Loucy (cell line): ENCODE measurements at regions not wholly inside any gene's neighbourhood (a gene's known extent, or its start where the extent isn't known, plus 50 kb on each side); places are given as distances from the start of the nearest gene placed in this dataset.

ENCODE experiments used
- H2AFZ ChIP-seq: fragments of 200-600 bp; sonication (generic); 2 replicates; pipeline ENCODE4 v1.6.0; 2016; ENCODE audit warnings: antibody characterized with exemption, mild to moderate bottlenecking, low read length, moderate library complexity
- H3F3A ChIP-seq: fragments of 200-600 bp; 2 replicates; pipeline ENCODE4 v1.6.0; 2016; ENCODE audit warnings: antibody characterized with exemption, low read depth, mild to moderate bottlenecking
- H3K27me3 ChIP-seq: fragments of 200-600 bp; sonication (generic); 2 replicates; pipeline ENCODE4 v1.6.1; 2014; ENCODE audit warnings: low read length, mild to moderate bottlenecking; ENCODE audit not compliant: insufficient read depth, poor library complexity, severe bottlenecking
- H3K36me3 ChIP-seq: fragments of 200-600 bp; sonication (generic); 2 replicates; pipeline ENCODE4 v1.6.1; 2016; ENCODE audit warnings: low read length; ENCODE audit not compliant: insufficient read depth
- H3K4me1 ChIP-seq: fragments of 200-600 bp; sonication (generic); 2 replicates; pipeline ENCODE4 v1.5.1; 2014; ENCODE audit warnings: low read length, mild to moderate bottlenecking; ENCODE audit not compliant: insufficient read depth, poor library complexity, severe bottlenecking
- H3K4me2 ChIP-seq: fragments of 200-600 bp; sonication (generic); 2 replicates; pipeline ENCODE4 v1.6.0; 2014; ENCODE audit warnings: antibody characterized with exemption, low read length, low read depth, mild to moderate bottlenecking; ENCODE audit not compliant: poor library complexity, severe bottlenecking
- H3K4me3 ChIP-seq: fragments of 200-600 bp; sonication (generic); 2 replicates; pipeline ENCODE4 v1.5.1; 2014; ENCODE audit warnings: low read length, mild to moderate bottlenecking, mixed read lengths; ENCODE audit not compliant: poor library complexity, severe bottlenecking
- H3K79me2 ChIP-seq: fragments of 200-600 bp; sonication (generic); 2 replicates; pipeline ENCODE4 v1.6.1; 2014; ENCODE audit warnings: low read length; ENCODE audit not compliant: insufficient read depth
- H3K9ac ChIP-seq: fragments of 200-600 bp; sonication (generic); 2 replicates; pipeline ENCODE4 v1.6.0; 2014; ENCODE audit warnings: mild to moderate bottlenecking, low read depth, low read length, moderate library complexity; ENCODE audit not compliant: poor library complexity, severe bottlenecking
- H3K9me2 ChIP-seq: fragments of 200-600 bp; sonication (generic); replicated peaks from 2 replicates; pipeline ENCODE4 v1.6.1; 2016; ENCODE audit warnings: low read depth, low read length, mixed read lengths
- H3K9me3 ChIP-seq: fragments of 200-600 bp; sonication (generic); 2 replicates; pipeline ENCODE4 v1.6.1; 2014; ENCODE audit warnings: mild to moderate bottlenecking, antibody characterized with exemption, low read length, low read depth; ENCODE audit not compliant: insufficient read depth
- H4K20me1 ChIP-seq: fragments of 200-600 bp; sonication (generic); 2 replicates; pipeline ENCODE4 v1.6.0; 2014; ENCODE audit warnings: antibody characterized with exemption, low read length, mild to moderate bottlenecking; ENCODE audit not compliant: insufficient read depth, poor library complexity, severe bottlenecking
- CTCF ChIP-seq: fragments of 200-600 bp; sonication (generic); conservative IDR thresholded peaks from 2 replicates; pipeline ENCODE4 v1.5.1; 2014; ENCODE audit warnings: mild to moderate bottlenecking, antibody characterized with exemption, low read length
- EZH2phosphoT487 ChIP-seq: fragments of 200-600 bp; IDR thresholded peaks from 2 replicates; pipeline ENCODE4 v1.6.1; 2018; ENCODE audit warnings: antibody characterized with exemption, mild to moderate bottlenecking, moderate library complexity, borderline replicate concordance

GRCh38 chr15:96503276-96503675 lies 172.8 kb downstream of the NR2F2 start:
- Histone ChIP-seq H3K4me2 (no peak overlapping the region), H3F3A (no peaks in the 10 kb centered on the region), H3K79me2 (no peaks in the 10 kb centered on the region), H2AFZ (no peak overlapping the region), H3K9me2 (no peaks in the 10 kb centered on the region), H3K36me3 (no peaks in the 10 kb centered on the region), H3K4me1 (peaks cover 12% of the 10 kb centered on the region), H3K9me3 (no peaks in the 10 kb centered on the region), H4K20me1 (no peaks in the 10 kb centered on the region), H3K27me3 (no peaks in the 10 kb centered on the region), H3K9ac (no peak overlapping the region), H3K4me3 (no peak overlapping the region)
- TF ChIP-seq CTCF (no peak), EZH2phosphoT487 (no peak)

- Histone ChIP-seq H3K4me3 (no peak overlapping the region), H3K4me2 (no peak overlapping the region), H3K9ac (no peak overlapping the region), H3F3A (no peaks in the 10 kb centered on the region), H3K4me1 (peaks cover 12% of the 10 kb centered on the region), H3K9me3 (no peaks in the 10 kb centered on the region), H3K9me2 (no peaks in the 10 kb centered on the region), H3K36me3 (no peaks in the 10 kb centered on the region), H4K20me1 (no peaks in the 10 kb centered on the region), H3K79me2 (no peaks in the 10 kb centered on the region), H3K27me3 (no peaks in the 10 kb centered on the region), H2AFZ (no peak overlapping the region)
- TF ChIP-seq CTCF (no peak), EZH2phosphoT487 (no peak)
Observed at GRCh38 chr15:96504371-96504770, 173.9 kb downstream of the NR2F2 start.

DNA sequence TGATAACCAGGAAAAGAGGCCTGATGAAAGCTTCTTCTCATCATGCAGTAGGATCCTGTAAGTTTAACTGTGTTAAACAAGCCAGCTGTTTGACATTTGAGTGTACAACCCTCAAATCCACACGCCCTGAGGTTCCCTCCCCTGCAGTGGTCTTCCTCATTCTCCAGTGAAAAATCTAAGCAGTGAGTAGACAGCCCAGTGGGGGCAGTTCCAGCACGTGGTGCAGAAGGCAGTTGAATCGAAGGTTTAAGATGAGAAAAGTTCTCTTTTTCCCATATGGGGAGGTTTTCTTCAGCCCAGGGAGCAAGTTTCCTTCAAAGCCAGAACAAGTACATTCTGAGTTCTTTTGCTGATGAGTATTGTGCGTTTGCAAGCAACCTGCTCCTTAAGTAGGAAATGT lies 174.5 kb downstream of the NR2F2 start:
- TF ChIP-seq EZH2phosphoT487 (no peak), CTCF (no peak)
- H3K4me3 ChIP-seq: no peak overlapping the region
- H4K20me1 ChIP-seq: no peaks in the 10 kb centered on the region
- no peak overlapping the region for H3K9ac ChIP-seq
- H3K79me2 ChIP-seq: no peaks in the 10 kb centered on the region
- H3K27me3 ChIP-seq: no peaks in the 10 kb centered on the region
- no peaks in the 10 kb centered on the region for H3K9me3 ChIP-seq
- H3K9me2 ChIP-seq: no peaks in the 10 kb centered on the region
- H3F3A ChIP-seq: no peaks in the 10 kb centered on the region
- no peak overlapping the region for H2AFZ ChIP-seq
- H3K4me2 ChIP-seq: no peak overlapping the region
- H3K36me3 ChIP-seq: no peaks in the 10 kb centered on the region
- H3K4me1 ChIP-seq: peaks cover 12% of the 10 kb centered on the region
